ENCODE measurements at regions not wholly inside any gene's neighbourhood (a gene's known extent, or its start where the extent isn't known, plus 50 kb on each side); places are given as distances from the start of the nearest gene placed in this dataset.

DNA sequence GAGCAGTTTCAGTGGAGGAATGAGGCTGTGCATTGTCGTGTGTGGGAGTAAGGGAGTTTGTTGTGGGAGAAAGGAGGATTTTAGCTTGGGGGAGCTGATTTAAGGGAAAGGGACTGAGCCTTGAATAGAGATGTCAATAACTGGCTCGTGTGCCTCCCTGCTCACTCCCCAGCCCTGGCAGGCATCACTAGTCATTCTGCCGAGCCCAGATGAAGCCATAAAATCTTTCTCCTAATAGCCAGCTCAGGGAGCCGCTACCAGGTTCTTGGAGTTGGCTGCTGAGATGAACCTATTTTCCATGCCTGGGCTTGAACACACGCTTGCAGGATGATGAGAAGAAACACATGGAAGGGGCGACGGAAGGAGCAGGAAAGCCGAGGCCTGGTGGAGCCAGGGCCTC, 65.0 kb upstream of the POU3F1 start:
- no peaks in the 10 kb centered on the region for H3K9me3 Mint-ChIP-seq
- ATAC-seq (replicated peaks) = no peak
- H3K27ac Mint-ChIP-seq = no peak overlapping the region
- H3K4me3 Mint-ChIP-seq = no peak overlapping the region
- H3K27me3 Mint-ChIP-seq = peaks cover 8% of the 10 kb centered on the region
- H3K4me1 Mint-ChIP-seq = no peaks in the 10 kb centered on the region
- H3K36me3 Mint-ChIP-seq (ENCODE audit: low read depth) = no peaks in the 10 kb centered on the region

DNA sequence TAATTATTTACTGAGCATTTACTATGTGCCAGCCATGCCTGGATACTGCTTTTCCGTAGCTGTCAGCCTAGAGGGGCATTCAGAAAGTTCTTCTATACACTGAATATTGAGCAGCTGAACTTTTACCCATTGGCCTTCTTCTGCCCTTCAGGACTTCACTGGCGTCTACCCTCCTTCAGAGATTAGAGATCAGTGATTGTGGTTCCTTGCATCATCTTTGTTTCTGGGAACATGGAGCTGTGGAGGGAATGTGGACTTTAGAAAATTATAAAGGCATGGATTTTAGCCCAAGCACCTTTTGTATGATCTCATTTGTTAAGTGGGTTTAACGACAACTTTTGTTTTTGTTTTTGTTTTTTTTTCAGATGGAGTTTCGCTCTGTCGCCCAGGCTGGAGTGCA, 58.7 kb upstream of the POU3F1 start:
- no peak for ATAC-seq (replicated peaks)
- Mint-ChIP-seq H3K9me3 (no peaks in the 10 kb centered on the region), H3K4me1 (no peaks in the 10 kb centered on the region)

DNA sequence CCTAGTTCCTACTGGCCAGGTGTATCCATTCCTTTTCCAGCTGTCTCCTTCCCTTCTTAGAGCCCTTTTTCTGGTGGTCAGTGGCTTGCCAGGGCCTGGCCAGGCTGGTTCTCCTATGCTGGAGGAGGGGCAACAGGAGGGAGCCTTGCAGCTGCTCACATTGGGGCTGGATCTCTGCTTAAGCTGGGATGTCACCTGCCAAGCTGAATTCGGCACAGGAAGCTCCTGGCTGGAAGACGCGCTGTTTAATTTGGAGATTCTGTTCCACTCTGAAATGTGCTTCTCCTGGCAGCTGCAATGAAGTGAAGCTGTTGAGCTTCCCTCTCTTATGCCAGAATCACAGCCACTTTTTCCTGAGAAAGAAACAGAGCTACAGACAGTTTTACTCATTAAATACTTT, 56.0 kb upstream of the POU3F1 start:
- H3K9me3 Mint-ChIP-seq = no peaks in the 10 kb centered on the region
- ATAC-seq (replicated peaks) = no peak
- H3K27me3 Mint-ChIP-seq = peaks cover 18% of the 10 kb centered on the region
- no peaks in the 10 kb centered on the region for H3K4me1 Mint-ChIP-seq
- H3K27ac Mint-ChIP-seq = no peak overlapping the region
- H3K4me3 Mint-ChIP-seq = no peak overlapping the region
- no peaks in the 10 kb centered on the region for H3K36me3 Mint-ChIP-seq (ENCODE audit: low read depth)

More for the DNA sequence above, 58.7 kb upstream of the POU3F1 start:
- no peak overlapping the region for H3K4me3 Mint-ChIP-seq
- no peak overlapping the region for H3K27ac Mint-ChIP-seq
- peaks cover 15% of the 10 kb centered on the region for H3K27me3 Mint-ChIP-seq
- H3K36me3 Mint-ChIP-seq (ENCODE audit: low read depth) = no peaks in the 10 kb centered on the region

- Mint-ChIP-seq H3K27ac (no peak overlapping the region), H3K9me3 (no peaks in the 10 kb centered on the region), H3K36me3 (ENCODE audit: low read depth) (no peaks in the 10 kb centered on the region), H3K4me1 (no peaks in the 10 kb centered on the region), H3K27me3 (peaks cover 22% of the 10 kb centered on the region), H3K4me3 (no peak overlapping the region)
- ATAC-seq (replicated peaks) = no peak
Observed at GRCh38 chr1:38101037-38101785, 54.6 kb upstream of the POU3F1 start.

DNA sequence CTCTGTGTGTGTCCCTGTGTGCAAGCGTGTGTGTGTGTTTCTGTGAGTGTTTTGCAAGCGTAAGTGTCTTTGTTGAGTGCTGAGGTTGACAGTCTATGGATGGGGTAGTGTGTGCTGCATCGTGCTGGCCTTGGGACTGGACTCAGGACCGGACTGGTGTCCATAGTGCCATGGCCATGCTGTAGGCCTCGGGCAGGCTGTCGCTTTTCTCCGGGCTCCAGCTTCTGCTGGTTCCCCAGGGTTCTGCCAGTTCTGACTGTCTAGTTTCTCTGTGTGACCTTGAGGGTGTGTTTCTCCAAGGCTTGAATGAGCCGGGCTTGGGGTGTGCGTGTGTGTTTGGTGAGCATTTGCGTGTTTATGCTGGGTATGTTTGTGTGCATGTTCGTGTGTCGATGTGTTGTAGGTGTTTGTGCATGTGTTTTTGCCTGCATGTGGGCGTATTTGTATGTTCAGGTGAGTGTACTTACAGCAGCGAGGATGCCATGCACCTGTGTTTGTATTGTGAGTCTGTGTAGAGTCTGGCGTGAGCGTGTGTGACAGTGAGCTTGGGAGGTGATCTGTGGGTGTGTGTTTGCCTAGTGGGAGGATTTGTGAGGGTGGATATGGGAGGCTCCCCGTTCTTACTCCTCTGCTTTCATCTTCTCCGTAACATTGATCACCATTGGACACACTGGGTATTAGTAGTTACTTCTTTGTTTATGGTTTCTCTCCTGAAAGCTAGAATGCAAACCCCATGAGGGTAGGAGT, 51.7 kb upstream of the POU3F1 start:
- H3K4me3 Mint-ChIP-seq = no peak overlapping the region
- H3K27ac Mint-ChIP-seq = no peak overlapping the region
- no peak for ATAC-seq (replicated peaks)
- no peaks in the 10 kb centered on the region for H3K36me3 Mint-ChIP-seq (ENCODE audit: low read depth)
- no peaks in the 10 kb centered on the region for H3K4me1 Mint-ChIP-seq
- H3K9me3 Mint-ChIP-seq = no peaks in the 10 kb centered on the region
- H3K27me3 Mint-ChIP-seq = peaks cover 17% of the 10 kb centered on the region

GRCh38 chr1:38097284-38097898, 50.8 kb upstream of the POU3F1 start:
- no peaks in the 10 kb centered on the region for H3K4me1 Mint-ChIP-seq
- no peak overlapping the region for H3K4me3 Mint-ChIP-seq
- H3K36me3 Mint-ChIP-seq (ENCODE audit: low read depth) = no peaks in the 10 kb centered on the region
- ATAC-seq (replicated peaks) = no peak
- H3K9me3 Mint-ChIP-seq = no peaks in the 10 kb centered on the region
- peaks cover 21% of the 10 kb centered on the region for H3K27me3 Mint-ChIP-seq
- no peak overlapping the region for H3K27ac Mint-ChIP-seq

All from activated T-helper 17 cell treated with anti-CD3 and anti-CD28 coated beads, Interleukin-2, amount 50 U/mL, for 72 hours (primary cell).